ENCODE measurements at regions not wholly inside any gene's neighbourhood (a gene's known extent, or its start where the extent isn't known, plus 50 kb on each side); places are given as distances from the start of the nearest gene placed in this dataset.

DNA sequence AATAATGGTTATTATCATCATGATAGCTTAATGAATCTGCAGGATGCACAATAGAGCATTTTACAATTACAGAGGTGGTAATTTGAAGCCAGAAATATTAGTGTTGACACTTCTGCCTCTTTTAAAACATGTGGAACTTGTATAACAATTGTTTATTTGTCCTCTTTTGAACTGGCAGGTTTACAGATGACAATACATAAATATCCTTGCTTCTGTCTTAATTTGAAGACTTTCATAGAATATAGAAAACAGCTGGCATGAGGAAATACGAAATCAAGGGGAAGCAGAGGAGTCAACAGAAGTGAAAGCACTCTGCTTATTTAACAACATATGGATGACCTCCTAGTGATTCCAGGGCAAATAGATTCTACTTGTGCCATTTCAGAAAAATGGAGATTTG lies 270.5 kb upstream of the SGO1 start:
- H3K4me3 ChIP-seq (ENCODE audit: low read length): no peak overlapping the region
- 84 to 100% methylated on average over 1 of the region's 1 CpG for WGBS, 2 experiments (ENCODE audit: insufficient coverage in 1 of 2, insufficient read length in 1 of 2)
- H3K4me3 Mint-ChIP-seq: no peak overlapping the region
- no peaks in the 10 kb centered on the region for H3K27me3 Mint-ChIP-seq (ENCODE audit: insufficient read depth)
- H3K27ac Mint-ChIP-seq: no peak overlapping the region
- H3K9me3 ChIP-seq (ENCODE audit: control insufficient read depth, low read length): peaks cover 68% of the 10 kb centered on the region
- H3K9me3 Mint-ChIP-seq: peaks cover 72% of the 10 kb centered on the region
- H3K4me1 Mint-ChIP-seq: no peaks in the 10 kb centered on the region
- H3K36me3 ChIP-seq (ENCODE audit: control insufficient read depth, insufficient read depth, low read length): no peaks in the 10 kb centered on the region
- no peaks in the 10 kb centered on the region for H3K27me3 ChIP-seq (ENCODE audit: control insufficient read depth, insufficient read depth, low read length, poor library complexity, severe bottlenecking)
- peaks cover 23% of the 10 kb centered on the region for H3K36me3 Mint-ChIP-seq (ENCODE audit: low read depth)
- DNase-seq: no peak
- no peak overlapping the region for H3K9ac ChIP-seq (ENCODE audit: extremely low read depth, low read length, poor library complexity, severe bottlenecking)
- no peaks in the 10 kb centered on the region for H3K4me1 ChIP-seq (ENCODE audit: control insufficient read depth, insufficient read depth, low read length)
- H3K27ac ChIP-seq (ENCODE audit: low read depth, low read length): no peak overlapping the region
- TF ChIP-seq, protein P1, sequence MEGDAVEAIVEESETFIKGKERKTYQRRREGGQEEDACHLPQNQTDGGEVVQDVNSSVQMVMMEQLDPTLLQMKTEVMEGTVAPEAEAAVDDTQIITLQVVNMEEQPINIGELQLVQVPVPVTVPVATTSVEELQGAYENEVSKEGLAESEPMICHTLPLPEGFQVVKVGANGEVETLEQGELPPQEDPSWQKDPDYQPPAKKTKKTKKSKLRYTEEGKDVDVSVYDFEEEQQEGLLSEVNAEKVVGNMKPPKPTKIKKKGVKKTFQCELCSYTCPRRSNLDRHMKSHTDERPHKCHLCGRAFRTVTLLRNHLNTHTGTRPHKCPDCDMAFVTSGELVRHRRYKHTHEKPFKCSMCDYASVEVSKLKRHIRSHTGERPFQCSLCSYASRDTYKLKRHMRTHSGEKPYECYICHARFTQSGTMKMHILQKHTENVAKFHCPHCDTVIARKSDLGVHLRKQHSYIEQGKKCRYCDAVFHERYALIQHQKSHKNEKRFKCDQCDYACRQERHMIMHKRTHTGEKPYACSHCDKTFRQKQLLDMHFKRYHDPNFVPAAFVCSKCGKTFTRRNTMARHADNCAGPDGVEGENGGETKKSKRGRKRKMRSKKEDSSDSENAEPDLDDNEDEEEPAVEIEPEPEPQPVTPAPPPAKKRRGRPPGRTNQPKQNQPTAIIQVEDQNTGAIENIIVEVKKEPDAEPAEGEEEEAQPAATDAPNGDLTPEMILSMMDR (conservative IDR thresholded peaks at IDR 0.05): no peak

DNA sequence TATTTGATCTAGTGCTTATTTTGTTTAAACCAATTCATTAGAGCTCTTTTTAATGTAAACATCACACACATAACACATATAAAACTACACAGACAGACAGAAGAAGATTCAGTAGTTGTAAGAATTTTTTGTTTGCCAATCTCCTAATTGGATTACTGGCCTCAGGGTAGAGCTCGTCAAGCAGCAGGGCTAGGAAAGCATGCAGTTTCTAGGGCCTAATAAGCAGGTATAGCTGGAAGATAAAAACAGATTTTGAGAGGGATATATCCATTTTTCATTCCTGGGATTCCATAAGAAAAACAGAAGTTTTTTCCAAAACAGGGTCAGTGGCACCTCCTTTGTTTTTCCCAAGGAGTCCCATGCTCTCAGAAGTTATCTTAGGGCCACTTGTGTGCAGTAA lies 265.2 kb upstream of the SGO1 start:
- TF ChIP-seq, protein P1 (conservative IDR thresholded peaks at IDR 0.05): no peak
- no peak for DNase-seq
- Mint-ChIP-seq H3K4me3 (no peak overlapping the region), H3K27ac (no peak overlapping the region), H3K9me3 (peaks cover 59% of the 10 kb centered on the region), H3K36me3 (ENCODE audit: low read depth) (peaks cover 10% of the 10 kb centered on the region), H3K27me3 (ENCODE audit: insufficient read depth) (no peaks in the 10 kb centered on the region), H3K4me1 (no peaks in the 10 kb centered on the region)
- H3K9ac ChIP-seq (ENCODE audit: extremely low read depth, low read length, poor library complexity, severe bottlenecking): no peak overlapping the region
- H3K4me3 ChIP-seq (ENCODE audit: low read length): peak overlapping the region; percentile 10
- no peaks in the 10 kb centered on the region for H3K36me3 ChIP-seq (ENCODE audit: control insufficient read depth, insufficient read depth, low read length)
- peaks cover 50% of the 10 kb centered on the region for H3K9me3 ChIP-seq (ENCODE audit: control insufficient read depth, low read length)
- H3K27ac ChIP-seq (ENCODE audit: low read depth, low read length): no peak overlapping the region
- WGBS, 2 experiments (ENCODE audit: insufficient coverage in 1 of 2, insufficient read length in 1 of 2): 45 to 46% methylated on average over 1 of the region's 1 CpG
- H3K4me1 ChIP-seq (ENCODE audit: control insufficient read depth, insufficient read depth, low read length): no peaks in the 10 kb centered on the region
- no peaks in the 10 kb centered on the region for H3K27me3 ChIP-seq (ENCODE audit: control insufficient read depth, insufficient read depth, low read length, poor library complexity, severe bottlenecking)

DNA sequence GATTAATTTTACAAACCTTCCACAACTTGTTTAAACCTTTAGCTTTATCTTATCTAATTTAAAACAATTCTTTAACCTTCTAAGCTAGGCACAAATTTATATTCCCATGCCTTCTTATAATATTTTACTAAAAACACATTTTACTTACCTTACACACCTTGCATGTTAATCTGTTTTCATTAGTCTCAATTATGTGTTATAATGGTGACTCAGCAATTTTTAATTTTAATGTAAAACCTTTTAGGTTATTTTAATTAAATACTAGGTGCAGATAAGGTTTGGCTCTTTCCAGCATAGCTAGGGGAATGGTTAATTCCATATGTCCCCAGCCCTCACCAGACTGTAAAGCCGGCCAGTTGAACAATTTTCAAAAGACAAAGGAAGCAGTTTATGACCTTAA lies 264.6 kb upstream of the SGO1 start:
- TF ChIP-seq, protein P1 (conservative IDR thresholded peaks at IDR 0.05): no peak
- H3K27ac ChIP-seq (ENCODE audit: low read depth, low read length): no peak overlapping the region
- WGBS, 2 experiments (ENCODE audit: insufficient coverage in 1 of 2, insufficient read length in 1 of 2): 96% methylated on average over 1 of the region's 1 CpG; no CpG with 5 or more reads in 1 of the 2 experiments
- peak overlapping the region; percentile 20 for H3K4me3 ChIP-seq (ENCODE audit: low read length)
- H3K36me3 ChIP-seq (ENCODE audit: control insufficient read depth, insufficient read depth, low read length): no peaks in the 10 kb centered on the region
- Mint-ChIP-seq H3K4me3 (no peak overlapping the region), H3K27ac (no peak overlapping the region), H3K36me3 (ENCODE audit: low read depth) (peaks cover 10% of the 10 kb centered on the region), H3K4me1 (no peaks in the 10 kb centered on the region), H3K27me3 (ENCODE audit: insufficient read depth) (no peaks in the 10 kb centered on the region), H3K9me3 (peaks cover 54% of the 10 kb centered on the region)
- H3K4me1 ChIP-seq (ENCODE audit: control insufficient read depth, insufficient read depth, low read length): no peaks in the 10 kb centered on the region
- DNase-seq: no peak
- no peak overlapping the region for H3K9ac ChIP-seq (ENCODE audit: extremely low read depth, low read length, poor library complexity, severe bottlenecking)
- no peaks in the 10 kb centered on the region for H3K27me3 ChIP-seq (ENCODE audit: control insufficient read depth, insufficient read depth, low read length, poor library complexity, severe bottlenecking)
- H3K9me3 ChIP-seq (ENCODE audit: control insufficient read depth, low read length): peaks cover 44% of the 10 kb centered on the region

Data from endodermal cell (in vitro differentiated cells).